ENCODE measurements at regions not wholly inside any gene's neighbourhood (a gene's known extent, or its start where the extent isn't known, plus 50 kb on each side); places are given as distances from the start of the nearest gene placed in this dataset.

DNA sequence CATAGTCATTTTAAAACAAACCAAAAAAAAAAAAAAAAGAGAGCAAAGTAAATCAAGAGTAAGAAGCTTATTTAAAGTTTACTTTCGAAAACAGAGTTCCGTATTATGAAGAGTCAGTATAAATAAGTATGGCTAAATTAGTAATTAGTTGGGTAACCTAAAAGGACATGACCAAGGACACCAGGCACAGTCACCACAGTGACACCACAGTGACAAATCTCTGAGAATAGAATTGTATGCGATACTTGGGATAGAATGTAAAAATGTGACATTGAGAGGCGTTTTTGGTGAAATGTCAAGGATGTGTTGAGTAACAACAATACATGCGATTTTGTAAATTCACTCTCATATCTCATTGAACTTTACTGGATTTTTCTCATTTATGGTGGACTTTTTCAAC, 150.9 kb upstream of the SPEF2 start:
- no peak for TF ChIP-seq TAF1 (CRISPR knock-in tag; IDR thresholded peaks at IDR 0.05)
- no peak for TF ChIP-seq FIP1L1 (IDR thresholded peaks at IDR 0.05; ENCODE audit: borderline replicate concordance, insufficient read depth, low read depth, low read length)
- no peak for TF ChIP-seq ERF (CRISPR knock-in tag; IDR thresholded peaks at IDR 0.05)
- TF ChIP-seq RAD21 (CRISPR knock-in tag; IDR thresholded peaks at IDR 0.05): no peak
- no peak for TF ChIP-seq FOXA1 (IDR thresholded peaks at IDR 0.05)
- TF ChIP-seq FOXA1 (CRISPR knock-in tag; IDR thresholded peaks at IDR 0.05): no peak

All from HepG2 (cell line).